Heart right ventricle (tissue), 16 donors: ENCODE measurements at regions not wholly inside any gene's neighbourhood (a gene's known extent, or its start where the extent isn't known, plus 50 kb on each side); places are given as distances from the start of the nearest gene placed in this dataset.

Source experiments
- ATAC-seq, 8 donors: fragments of 200-7000 bp; cut with Tn5 transposase; one replicate each; pipeline ENCODE4 v1.9.1; 2020; ENCODE audit warnings: mild to moderate bottlenecking in 8 of 8, moderate library complexity in 8 of 8, moderate number of reproducible peaks in 1 of 8
- DNase-seq, 2 donors: peaks; one replicate each; pipeline ENCODE4 v3.0.0-alpha.2; 2020
- H3K27ac ChIP-seq, 10 donors: fragments of 200-600 bp; sonication (generic) in 2 of 10; one replicate each; pipeline versions ENCODE4 v1.5.0 to v1.8.0; 2020 to 2022; ENCODE audit warnings: mild to moderate bottlenecking in 3 of 10
- H3K27me3 ChIP-seq, 7 donors: fragments of 200-600 bp; one replicate each; pipeline ENCODE4 v1.8.0; 2021 to 2022; ENCODE audit warnings: mild to moderate bottlenecking in 2 of 7
- H3K36me3 ChIP-seq, 9 donors: fragments of 200-600 bp; sonication (generic) in 1 of 9; one replicate each; pipeline versions ENCODE4 v1.5.0 to v1.8.0; 2020 to 2022; ENCODE audit warnings: mild to moderate bottlenecking in 2 of 9
- H3K4me1 ChIP-seq, 9 donors: fragments of 200-600 bp; sonication (generic) in 1 of 9; one replicate each; pipeline versions ENCODE4 v1.5.0 to v1.8.0; 2020 to 2022; ENCODE audit warnings: mild to moderate bottlenecking in 4 of 9
- H3K4me3 ChIP-seq, 10 donors: fragments of 200-600 bp; sonication (generic) in 2 of 10; one replicate each; pipeline versions ENCODE4 v1.5.0 to v1.8.0; 2020 to 2022; ENCODE audit warnings: mild to moderate bottlenecking in 7 of 10, moderate library complexity in 2 of 10
- H3K9me3 ChIP-seq, 11 donors: fragments of 200-600 bp in 10 of 11; sonication (generic) in 2 of 11; one replicate each; pipeline versions ENCODE4 v1.5.0 to v1.8.0; 2013 to 2022; ENCODE audit warnings: mild to moderate bottlenecking in 2 of 11, control low read depth in 1 of 11, moderate library complexity in 1 of 11
- WGBS, 2 donors: extraction: QIAGEN DNeasy Blood & Tissue Kit; methylation state at CpG; one replicate each; pipeline ENCODE4 v1.1.7; 2013; ENCODE audit warnings: inconsistent platforms in 1 of 2; 5-methylcytosine and 5-hydroxymethylcytosine counted together
- intact Hi-C, 10 donors: fragments of 100-400 bp; cut with DNase I; formaldehyde crosslinking; loops; one replicate each; pipeline versions ENCODE4 v1.11.1 to v1.14.2; 2022
- TF ChIP-seq, protein P1 (sequence below), 9 donors: fragments of 200-600 bp; sonication (generic) in 2 of 9; IDR thresholded peaks; one replicate each; pipeline versions ENCODE4 v1.5.0 to v1.8.0; 2021 to 2022; ENCODE audit warnings: antibody characterized with exemption in 9 of 9, mild to moderate bottlenecking in 5 of 9, moderate library complexity in 1 of 9
- donor health status: Arrhythmogenic right ventricular cardiomyopathy.
- donor health status: ischemic (EF 13 %, LVEDD 7.1; RV severe dilation, severe dysfunction).
- donor health status: healthy with polysubstance abuse.
- donor health status: DM: no; HTN: yes; CAD: no.
- donor health status: DM: no; HTN: no; CAD: no.
- donor health status: ischemic (EF 25% LVEDD 6.9; RV normal size, moderate dysfunction).
- donor health status: ischemic (EF 25% LVEDD 5.7; RV mildly dilated, moderate dysfunction).
- donor health status: healthy.
- donor health status: DM: yes; HTN: yes; CAD: no.
- donor health status: Ischemic cardiomyopathy.
- donor health status: ischemic (EF 35%, LVEDD 5.7; RV mildly dilated, moderate dysfunction).
- donor health status: nonischemic (EF 11% LVEDD 7.7; RV severe dilation, severe dysfunction).
- donor health status: DM: yes; HTN: yes; CAD: no.
- donor health status: PGD.
- donor health status: ischemic (EF 29% LVEDD 5.4; RV normal size, mild dysfunction).
- donor health status: nonischemic (EF 23%, LVEDD 6.1; RV moderate dilation, normal function).

DNA sequence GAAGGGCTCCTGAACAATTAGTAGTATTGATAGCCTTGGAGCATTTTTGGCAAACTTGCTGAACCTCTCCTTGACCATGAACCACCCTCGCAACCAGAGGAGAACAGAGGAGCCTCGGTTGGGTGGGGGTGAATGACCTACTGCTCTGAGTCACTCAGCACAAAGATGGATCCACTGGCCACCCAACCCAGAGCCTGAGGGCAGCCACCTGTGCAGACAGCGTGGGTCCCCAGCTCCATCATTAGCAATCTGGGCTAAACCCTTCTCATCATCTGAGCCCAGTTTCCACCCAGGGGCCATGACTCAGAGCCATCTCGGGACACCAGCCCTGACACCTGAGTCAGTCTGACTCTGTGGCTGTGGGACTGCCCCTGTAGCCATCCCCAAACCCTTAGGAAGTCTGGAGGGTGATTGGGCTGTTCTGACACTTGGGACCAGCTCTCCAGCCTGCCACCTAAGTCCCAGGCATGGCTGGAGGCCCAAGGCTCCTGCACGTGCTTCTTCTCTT lies 171.8 kb upstream of the GPR26 start:
- no peak for ATAC-seq
- no peak overlapping the region for H3K4me3 ChIP-seq
- intact Hi-C loops, result no loop called here

DNA sequence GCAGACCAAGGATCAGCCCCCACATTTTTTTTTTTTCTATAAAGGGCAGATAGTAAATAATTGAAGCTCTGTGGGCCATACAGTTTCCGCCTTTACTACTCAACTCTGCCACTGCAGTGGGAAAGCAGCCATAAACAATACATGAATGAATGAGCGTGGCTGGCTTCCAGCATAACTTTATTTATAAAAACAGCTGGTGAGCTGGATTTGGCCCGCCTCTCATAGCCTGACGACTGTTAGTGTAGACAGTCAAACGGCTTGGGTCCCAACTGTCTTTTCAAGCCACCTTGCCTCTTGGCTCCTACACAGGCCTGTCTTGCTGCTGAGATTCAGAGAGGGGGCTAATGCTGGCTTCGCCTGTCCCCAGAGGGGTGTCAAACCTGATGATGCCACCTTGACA lies 169.8 kb upstream of the GPR26 start:
- TF ChIP-seq, protein P1, sequence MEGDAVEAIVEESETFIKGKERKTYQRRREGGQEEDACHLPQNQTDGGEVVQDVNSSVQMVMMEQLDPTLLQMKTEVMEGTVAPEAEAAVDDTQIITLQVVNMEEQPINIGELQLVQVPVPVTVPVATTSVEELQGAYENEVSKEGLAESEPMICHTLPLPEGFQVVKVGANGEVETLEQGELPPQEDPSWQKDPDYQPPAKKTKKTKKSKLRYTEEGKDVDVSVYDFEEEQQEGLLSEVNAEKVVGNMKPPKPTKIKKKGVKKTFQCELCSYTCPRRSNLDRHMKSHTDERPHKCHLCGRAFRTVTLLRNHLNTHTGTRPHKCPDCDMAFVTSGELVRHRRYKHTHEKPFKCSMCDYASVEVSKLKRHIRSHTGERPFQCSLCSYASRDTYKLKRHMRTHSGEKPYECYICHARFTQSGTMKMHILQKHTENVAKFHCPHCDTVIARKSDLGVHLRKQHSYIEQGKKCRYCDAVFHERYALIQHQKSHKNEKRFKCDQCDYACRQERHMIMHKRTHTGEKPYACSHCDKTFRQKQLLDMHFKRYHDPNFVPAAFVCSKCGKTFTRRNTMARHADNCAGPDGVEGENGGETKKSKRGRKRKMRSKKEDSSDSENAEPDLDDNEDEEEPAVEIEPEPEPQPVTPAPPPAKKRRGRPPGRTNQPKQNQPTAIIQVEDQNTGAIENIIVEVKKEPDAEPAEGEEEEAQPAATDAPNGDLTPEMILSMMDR (IDR thresholded peaks at IDR 0.05), result no peak
- H3K36me3 ChIP-seq, result no peaks in the 10 kb centered on the region
- intact Hi-C loops, result no loop called here
- H3K27me3 ChIP-seq, result peaks cover 0 to 23% (median 11%) of the 10 kb centered on the region in 7 donors
- no peak overlapping the region for H3K27ac ChIP-seq
- WGBS, 2 donors, result 39 to 49% methylated on average over 6 of the region's 6 CpGs
- DNase-seq (no peak), ATAC-seq (no peak)
- no peaks in the 10 kb centered on the region for H3K4me1 ChIP-seq
- no peak overlapping the region for H3K4me3 ChIP-seq
- H3K9me3 ChIP-seq, result no peaks in the 10 kb centered on the region

More for the DNA sequence above, 171.8 kb upstream of the GPR26 start:
- Histone ChIP-seq H3K27ac (no peak overlapping the region), H3K36me3 (no peaks in the 10 kb centered on the region), H3K9me3 (no peaks in the 10 kb centered on the region), H3K27me3 (peaks cover 0 to 32% (median 16%) of the 10 kb centered on the region in 7 donors), H3K4me1 (no peaks in the 10 kb centered on the region)
- TF ChIP-seq, protein P1 (IDR thresholded peaks at IDR 0.05), result no peak
- WGBS, 2 donors, result 82 to 83% methylated on average over 5 of the region's 5 CpGs
- no peak for DNase-seq

DNA sequence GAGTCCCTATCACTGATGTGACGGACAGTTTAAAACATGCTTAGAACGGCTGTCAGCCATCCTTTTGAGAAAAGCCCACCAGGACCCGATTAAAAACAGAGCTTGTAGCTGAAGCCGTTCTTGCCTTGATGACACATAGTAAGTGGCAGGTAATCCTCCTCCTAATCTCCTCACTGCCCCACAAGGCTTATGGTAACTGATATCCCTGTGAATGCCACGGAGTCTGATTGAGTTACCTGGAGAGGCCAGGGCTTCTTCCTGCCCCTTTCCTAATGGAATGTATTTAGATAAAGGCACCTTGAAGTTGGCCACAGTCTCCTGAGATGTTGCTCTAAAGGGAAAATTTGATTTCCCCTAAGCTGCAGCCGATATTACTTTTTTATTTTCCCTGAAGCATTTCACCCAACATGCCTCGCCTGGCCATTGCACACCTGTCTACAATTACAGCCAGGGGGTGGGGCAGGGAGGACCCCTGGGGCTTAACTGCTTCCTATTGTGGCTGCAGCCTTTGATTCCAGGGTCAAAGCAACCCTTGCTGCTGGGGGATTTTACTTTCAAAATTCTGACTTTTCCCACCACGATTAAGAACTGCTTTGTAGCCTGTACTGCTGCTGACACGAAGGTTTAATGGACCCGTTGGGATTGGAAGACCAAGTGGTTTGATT lies 169.0 kb upstream of the GPR26 start:
- Histone ChIP-seq H3K4me3 (no peak overlapping the region), H3K27me3 (peaks cover 0 to 15% (median 10%) of the 10 kb centered on the region in 7 donors), H3K36me3 (no peaks in the 10 kb centered on the region), H3K4me1 (no peaks in the 10 kb centered on the region), H3K27ac (no peak overlapping the region), H3K9me3 (no peaks in the 10 kb centered on the region)
- ATAC-seq (no peak), DNase-seq (no peak)
- WGBS, 2 donors, result 54 to 59% methylated on average over 10 of the region's 10 CpGs
- intact Hi-C loops, result no loop called here
- TF ChIP-seq, protein P1 (IDR thresholded peaks at IDR 0.05), result no peak

DNA sequence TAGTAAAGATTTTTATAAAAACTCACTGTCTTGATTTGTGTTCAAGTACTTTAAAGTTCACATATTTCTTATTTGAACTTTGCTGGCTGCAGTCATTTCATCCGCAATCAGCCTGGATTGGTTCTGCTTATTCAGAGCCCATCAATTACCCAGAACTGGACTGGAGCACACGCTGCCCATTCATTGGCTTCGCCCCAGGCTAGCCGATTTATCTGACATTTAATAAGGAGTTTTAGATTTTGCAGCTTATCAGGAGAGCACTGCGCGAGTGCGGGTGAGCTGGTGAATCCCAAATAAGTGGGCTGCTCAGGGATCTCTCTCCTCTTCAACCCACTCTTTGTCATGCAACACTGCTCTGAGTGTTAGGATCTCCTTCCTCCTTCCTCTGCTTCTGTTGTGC lies 166.0 kb upstream of the GPR26 start:
- H3K4me1 ChIP-seq, result no peaks in the 10 kb centered on the region
- intact Hi-C loops, result no loop called here
- no peaks in the 10 kb centered on the region for H3K9me3 ChIP-seq
- WGBS, 2 donors, result 76 to 80% methylated on average over 7 of the region's 7 CpGs
- no peak overlapping the region for H3K4me3 ChIP-seq
- H3K36me3 ChIP-seq, result no peaks in the 10 kb centered on the region
- H3K27me3 ChIP-seq, result peaks cover 0 to 7% (median 0%) of the 10 kb centered on the region in 7 donors
- no peak for DNase-seq
- TF ChIP-seq, protein P1 (IDR thresholded peaks at IDR 0.05), result no peak
- ATAC-seq, result no peak
- H3K27ac ChIP-seq, result no peak overlapping the region
